HG03095 (cell line): ENCODE measurements at regions not wholly inside any gene's neighbourhood (a gene's known extent, or its start where the extent isn't known, plus 50 kb on each side); places are given as distances from the start of the nearest gene placed in this dataset.
"Not testable (repeated sequence)": the region's sequence is repeated elsewhere in the genome, so short reads cannot be mapped to it uniquely, and the experiment has no call there.

Experiments
- ATAC-seq: cut with Tn5 transposase; IDR thresholded peaks from one replicate; pipeline ENCODE4 v1.9.1; 2021; ENCODE audit warnings: moderate library complexity; ENCODE audit not compliant: unreplicated experiment

GRCh38 chr18:70416496-70416895 lies 127.7 kb downstream of the SOCS6 start:
- ATAC-seq: no peak

GRCh38 chr18:70415823-70416488 lies 127.1 kb downstream of the SOCS6 start:
- no peak for ATAC-seq

GRCh38 chr18:70414315-70414900 lies 125.6 kb downstream of the SOCS6 start:
- ATAC-seq: no peak

GRCh38 chr18:70413455-70413854 lies 124.6 kb downstream of the SOCS6 start:
- no peak for ATAC-seq

- no peak for ATAC-seq
Measured at GRCh38 chr18:70411876-70412435, 123.1 kb downstream of the SOCS6 start.

GRCh38 chr18:70411307-70411706 lies 122.5 kb downstream of the SOCS6 start:
- no peak for ATAC-seq

GRCh38 chr18:70405052-70405451 lies 116.2 kb downstream of the SOCS6 start:
- ATAC-seq: no peak

- ATAC-seq: no peak
Measured at GRCh38 chr18:70400476-70400875, 111.6 kb downstream of the SOCS6 start.

GRCh38 chr18:70398076-70398475 lies 109.2 kb downstream of the SOCS6 start:
- ATAC-seq: no peak

- no peak for ATAC-seq
Measured at GRCh38 chr18:70397259-70397925, 108.5 kb downstream of the SOCS6 start.

GRCh38 chr18:70395771-70396170 lies 106.9 kb downstream of the SOCS6 start:
- not testable (repeated sequence) for ATAC-seq

GRCh38 chr18:70394672-70395071 lies 105.8 kb downstream of the SOCS6 start:
- ATAC-seq: no peak

GRCh38 chr18:70390371-70391090 lies 101.7 kb downstream of the SOCS6 start:
- no peak for ATAC-seq

- not testable (repeated sequence) for ATAC-seq
Measured at GRCh38 chr18:70389036-70389435, 100.2 kb downstream of the SOCS6 start.

- ATAC-seq: no peak
Measured at GRCh38 chr18:70387027-70387426, 98.2 kb downstream of the SOCS6 start.

GRCh38 chr18:70386582-70386981 lies 97.7 kb downstream of the SOCS6 start:
- no peak for ATAC-seq

GRCh38 chr18:70385474-70385873 lies 96.6 kb downstream of the SOCS6 start:
- ATAC-seq: no peak

GRCh38 chr18:70384181-70384790 lies 95.4 kb downstream of the SOCS6 start:
- ATAC-seq: no peak

- no peak for ATAC-seq
Measured at GRCh38 chr18:70382992-70383717, 94.3 kb downstream of the SOCS6 start.

- no peak for ATAC-seq
Measured at GRCh38 chr18:70382017-70382416, 93.2 kb downstream of the SOCS6 start.
